ENCODE measurements at regions not wholly inside any gene's neighbourhood (a gene's known extent, or its start where the extent isn't known, plus 50 kb on each side); places are given as distances from the start of the nearest gene placed in this dataset.

DNA sequence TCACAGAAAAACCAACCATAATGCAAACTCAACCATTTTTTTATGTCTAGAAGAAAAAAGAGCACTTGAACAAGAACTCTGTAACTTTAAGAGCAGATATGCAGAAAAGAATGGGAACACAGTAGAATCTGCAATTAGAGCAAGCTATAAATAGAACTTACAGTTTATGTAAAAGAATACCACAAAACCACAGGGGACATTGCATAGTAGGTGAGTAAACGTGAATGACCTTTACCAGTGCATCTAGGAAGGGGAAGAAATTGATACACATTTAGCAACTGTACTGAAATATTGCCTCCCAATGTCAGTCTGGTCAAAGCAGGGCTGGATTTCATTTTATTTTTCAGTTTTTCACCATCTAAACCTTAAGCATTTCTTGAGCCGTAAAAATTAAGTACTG is 242.2 kb upstream of the EDNRB start:
- intact Hi-C loops (cut with DNase I) = no loop called here
- ATAC-seq (no peak), DNase-seq (no peak)

DNA sequence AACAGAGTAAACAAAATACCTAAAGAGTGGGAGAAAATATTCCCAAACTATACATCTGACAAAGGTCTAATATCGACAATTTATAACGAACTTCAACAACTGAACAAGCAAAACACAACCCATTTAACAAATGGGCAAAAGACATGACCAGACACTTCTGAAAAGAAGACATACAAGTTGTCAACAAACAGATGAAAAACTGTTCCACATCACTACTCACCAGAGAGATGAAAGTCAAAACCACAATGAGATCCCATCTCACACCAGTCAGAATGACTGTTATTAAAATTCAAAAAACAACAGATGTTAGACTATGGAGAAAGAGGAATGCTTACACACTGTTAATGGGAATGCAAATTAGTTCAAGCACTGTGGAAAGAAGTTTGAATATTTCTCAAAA is 233.8 kb upstream of the EDNRB start:
- Histone ChIP-seq H3K36me3 (no peaks in the 10 kb centered on the region), H3K4me3 (no peak overlapping the region), H3K27ac (no peak overlapping the region), H3K27me3 (no peaks in the 10 kb centered on the region), H3K4me1 (no peaks in the 10 kb centered on the region), H3K9me3 (peaks cover 0 to 6% of the 10 kb centered on the region in 2 donors)
- intact Hi-C loops (cut with DNase I) = no loop called here
- TF ChIP-seq, protein P1, sequence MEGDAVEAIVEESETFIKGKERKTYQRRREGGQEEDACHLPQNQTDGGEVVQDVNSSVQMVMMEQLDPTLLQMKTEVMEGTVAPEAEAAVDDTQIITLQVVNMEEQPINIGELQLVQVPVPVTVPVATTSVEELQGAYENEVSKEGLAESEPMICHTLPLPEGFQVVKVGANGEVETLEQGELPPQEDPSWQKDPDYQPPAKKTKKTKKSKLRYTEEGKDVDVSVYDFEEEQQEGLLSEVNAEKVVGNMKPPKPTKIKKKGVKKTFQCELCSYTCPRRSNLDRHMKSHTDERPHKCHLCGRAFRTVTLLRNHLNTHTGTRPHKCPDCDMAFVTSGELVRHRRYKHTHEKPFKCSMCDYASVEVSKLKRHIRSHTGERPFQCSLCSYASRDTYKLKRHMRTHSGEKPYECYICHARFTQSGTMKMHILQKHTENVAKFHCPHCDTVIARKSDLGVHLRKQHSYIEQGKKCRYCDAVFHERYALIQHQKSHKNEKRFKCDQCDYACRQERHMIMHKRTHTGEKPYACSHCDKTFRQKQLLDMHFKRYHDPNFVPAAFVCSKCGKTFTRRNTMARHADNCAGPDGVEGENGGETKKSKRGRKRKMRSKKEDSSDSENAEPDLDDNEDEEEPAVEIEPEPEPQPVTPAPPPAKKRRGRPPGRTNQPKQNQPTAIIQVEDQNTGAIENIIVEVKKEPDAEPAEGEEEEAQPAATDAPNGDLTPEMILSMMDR (IDR thresholded peaks at IDR 0.05) = no peak
- no peak for ATAC-seq
- no peak for DNase-seq

More for the DNA sequence above, 242.2 kb upstream of the EDNRB start:
- Histone ChIP-seq H3K36me3 (no peaks in the 10 kb centered on the region), H3K9me3 (no peaks in the 10 kb centered on the region), H3K4me3 (no peak overlapping the region), H3K27ac (no peak overlapping the region), H3K4me1 (no peaks in the 10 kb centered on the region), H3K27me3 (no peaks in the 10 kb centered on the region)
- TF ChIP-seq, protein P1 (IDR thresholded peaks at IDR 0.05) = no peak

DNA sequence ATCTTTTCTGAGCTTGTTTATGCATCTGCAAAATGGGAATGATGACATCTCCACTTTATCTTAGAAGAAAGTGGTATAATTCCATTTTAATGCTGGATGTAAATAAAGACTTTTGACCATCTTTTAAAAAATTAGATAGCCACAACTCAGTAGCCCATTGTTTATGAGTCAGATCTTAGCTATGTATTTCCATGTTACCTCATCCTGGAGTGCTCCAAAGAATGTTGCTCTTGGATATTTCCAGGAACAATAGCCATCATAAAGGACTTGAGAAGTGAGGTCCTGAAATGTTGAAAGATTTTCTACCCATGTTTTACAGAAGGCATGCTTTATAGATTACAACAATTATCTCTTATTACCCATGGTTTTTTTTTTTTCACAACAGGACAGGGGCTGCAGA is 229.3 kb upstream of the EDNRB start:
- intact Hi-C loops (cut with DNase I) = no loop called here
- TF ChIP-seq, protein P1 (IDR thresholded peaks at IDR 0.05) = no peak

DNA sequence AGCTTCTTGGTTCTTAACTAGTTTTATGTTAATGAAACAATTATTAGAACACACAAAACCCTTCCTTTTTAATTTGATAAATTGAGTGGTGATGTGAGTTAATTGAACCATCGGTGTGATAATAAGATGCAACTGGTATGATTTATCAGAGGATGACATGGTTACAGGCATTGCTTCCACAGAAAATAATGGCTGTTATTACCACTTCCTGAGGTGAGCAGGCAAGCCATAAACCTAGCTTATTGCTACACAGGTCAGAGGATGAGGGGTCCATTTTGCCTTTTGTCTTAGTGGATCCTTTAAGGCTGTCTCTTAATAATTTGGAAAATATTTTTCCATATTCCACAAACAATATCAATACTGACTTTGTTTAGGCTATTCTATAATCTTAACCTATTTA is 226.6 kb upstream of the EDNRB start:
- TF ChIP-seq, protein P1 (IDR thresholded peaks at IDR 0.05) = no peak
- Histone ChIP-seq H3K4me3 (no peak overlapping the region), H3K27me3 (no peaks in the 10 kb centered on the region), H3K9me3 (no peaks in the 10 kb centered on the region), H3K27ac (no peak overlapping the region), H3K36me3 (no peaks in the 10 kb centered on the region), H3K4me1 (no peaks in the 10 kb centered on the region)
- intact Hi-C loops (cut with DNase I) = no loop called here
- ATAC-seq = no peak
- no peak for DNase-seq

More for the DNA sequence above, 229.3 kb upstream of the EDNRB start:
- Histone ChIP-seq H3K9me3 (peaks cover 0 to 1% of the 10 kb centered on the region in 2 donors), H3K27ac (no peak overlapping the region), H3K36me3 (no peaks in the 10 kb centered on the region), H3K27me3 (no peaks in the 10 kb centered on the region), H3K4me3 (no peak overlapping the region), H3K4me1 (no peaks in the 10 kb centered on the region)
- no peak for DNase-seq
- peak; percentile 76 for ATAC-seq

DNA sequence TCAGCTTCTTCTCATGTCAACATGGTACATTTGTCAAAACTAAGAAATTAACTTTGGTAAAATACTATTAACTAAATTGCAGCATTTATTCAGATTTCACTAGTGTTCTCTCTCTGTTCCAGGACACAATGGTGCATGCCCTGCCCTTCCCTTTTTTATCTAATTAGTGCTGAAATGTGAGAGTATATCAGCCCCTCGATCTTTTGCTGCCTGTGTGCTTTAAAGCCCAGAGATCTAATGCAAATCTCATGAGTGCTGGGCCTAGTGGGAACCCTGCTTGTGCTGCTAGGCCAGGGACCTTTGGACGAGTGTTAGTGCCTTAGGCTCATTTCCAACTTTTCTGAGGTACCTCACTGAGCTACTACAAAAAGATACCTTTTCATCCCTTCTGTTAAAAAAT is 221.1 kb upstream of the EDNRB start:
- no peaks in the 10 kb centered on the region for H3K36me3 ChIP-seq
- TF ChIP-seq, protein P1 (IDR thresholded peaks at IDR 0.05) = no peak
- intact Hi-C loops (cut with DNase I) = loop anchor here in 1 of 2 donors (5.0 kb wide), 1 partner anchor 838 kb away; no protein-coding TSS in a partner anchor
- H3K9me3 ChIP-seq = no peaks in the 10 kb centered on the region
- H3K27me3 ChIP-seq = no peaks in the 10 kb centered on the region
- no peak overlapping the region for H3K4me3 ChIP-seq
- ATAC-seq (no peak), DNase-seq (no peak)
- H3K27ac ChIP-seq = no peak overlapping the region
- H3K4me1 ChIP-seq = no peaks in the 10 kb centered on the region
